SU-DHL-6 (cell line): ENCODE measurements at regions not wholly inside any gene's neighbourhood (a gene's known extent, or its start where the extent isn't known, plus 50 kb on each side); places are given as distances from the start of the nearest gene placed in this dataset.

ENCODE experiments used
- CTCF ChIP-seq: fragments of 200-600 bp; sonication (generic); IDR thresholded peaks from one replicate; pipeline ENCODE4 v1.5.1; 2017; ENCODE audit warnings: antibody characterized with exemption, mild to moderate bottlenecking, low read length, moderate library complexity; ENCODE audit not compliant: insufficient read depth, poor library complexity, severe bottlenecking
- EZH2phosphoT487 ChIP-seq: fragments of 200-600 bp; sonication (generic), shearing (Covaris generic); conservative IDR thresholded peaks from 2 replicates; pipeline ENCODE4 v1.6.1; 2018; ENCODE audit warnings: mild to moderate bottlenecking, antibody characterized with exemption, low read length, moderate library complexity, mixed read lengths

- TF ChIP-seq CTCF (no peak), EZH2phosphoT487 (no peak)
Measured at GRCh38 chr15:25058080-25058785, 103.4 kb downstream of the SNRPN start.
